H7 (cell line): ENCODE measurements at regions not wholly inside any gene's neighbourhood (a gene's known extent, or its start where the extent isn't known, plus 50 kb on each side); places are given as distances from the start of the nearest gene placed in this dataset.
"Not testable (repeated sequence)": the region's sequence is repeated elsewhere in the genome, so short reads cannot be mapped to it uniquely, and the experiment has no call there.

Experiments
- DNase-seq: peaks from one replicate; pipeline ENCODE4 v3.0.0; 2012
- H3K27me3 ChIP-seq: 2 replicates; pipeline ENCODE4 v1.6.0; 2011; ENCODE audit warnings: mild to moderate bottlenecking, low read length; ENCODE audit not compliant: control insufficient read depth, insufficient read depth
- H3K36me3 ChIP-seq: replicated peaks from 2 replicates; pipeline ENCODE4 v1.5.1; 2011; ENCODE audit warnings: low read length; ENCODE audit not compliant: control insufficient read depth, insufficient read depth
- H3K4me3 ChIP-seq: 2 replicates; pipeline ENCODE4 v1.5.1; 2011; ENCODE audit warnings: low read depth, mild to moderate bottlenecking, control low read depth, low read length, moderate library complexity; ENCODE audit not compliant: insufficient read depth

DNA sequence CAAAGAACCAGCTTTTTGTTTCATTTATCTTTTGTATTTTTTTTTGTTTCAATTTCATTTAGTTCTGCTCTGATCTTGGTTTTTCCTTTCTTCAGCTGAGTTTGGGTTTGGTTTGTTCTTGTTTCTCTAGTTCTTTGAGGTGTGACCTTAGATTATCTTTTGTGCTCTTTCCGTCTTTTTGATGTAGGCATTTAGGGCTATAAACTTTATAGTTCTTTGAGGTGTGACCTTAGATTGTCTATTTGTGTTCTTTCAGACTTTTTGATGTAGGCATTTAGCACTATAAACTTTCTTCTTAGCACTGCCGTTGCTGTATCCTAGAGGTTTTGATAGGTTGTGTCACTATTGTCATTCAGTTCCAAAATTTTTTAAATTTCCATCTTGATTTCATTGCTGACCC, 224.3 kb upstream of the COBL start:
- not testable (repeated sequence) for DNase-seq, H3K4me3 ChIP-seq, H3K27me3 ChIP-seq, H3K36me3 ChIP-seq

DNA sequence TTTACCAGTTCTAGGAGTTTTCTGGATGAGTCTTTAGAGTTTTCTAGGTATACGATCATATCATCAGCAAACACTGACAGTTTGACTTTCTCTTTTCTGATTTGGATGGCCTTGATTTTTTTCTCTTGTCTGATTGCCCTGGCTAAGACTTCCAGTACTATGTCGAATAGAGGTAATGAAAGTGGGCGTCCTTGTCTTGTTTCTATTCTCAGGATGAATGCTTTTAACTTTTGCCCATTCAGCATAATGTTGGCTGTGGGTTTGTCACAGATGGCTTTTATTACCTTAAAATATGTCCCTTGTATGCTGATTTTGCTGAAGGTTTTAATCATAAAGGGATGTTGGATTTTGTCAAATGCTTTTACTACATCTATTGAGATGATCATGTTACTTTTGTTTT, 223.2 kb upstream of the COBL start:
- DNase-seq = no peak
- Histone ChIP-seq H3K27me3 (no peaks in the 10 kb centered on the region), H3K36me3 (no peaks in the 10 kb centered on the region), H3K4me3 (no peak overlapping the region)

DNA sequence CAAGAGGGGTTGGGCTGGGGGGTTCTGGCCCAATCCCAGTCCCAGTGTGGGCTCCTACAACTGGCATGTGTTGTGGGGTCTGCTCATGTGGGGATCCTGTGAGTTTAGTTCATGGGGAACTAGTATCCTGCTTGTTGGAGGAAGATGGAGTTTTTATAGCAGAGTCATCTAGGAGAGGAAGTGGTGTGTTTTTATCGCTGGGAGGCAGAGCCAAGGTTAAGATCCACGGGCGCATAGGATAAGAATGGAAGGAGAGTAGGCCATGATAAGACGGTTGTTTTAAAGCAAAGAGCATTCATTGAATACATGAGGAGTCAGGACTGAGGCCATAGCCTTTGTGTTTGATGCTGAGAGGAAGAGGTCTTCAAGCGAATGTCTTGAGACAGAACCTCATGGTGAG, 211.6 kb upstream of the COBL start:
- Histone ChIP-seq H3K27me3 (no peaks in the 10 kb centered on the region), H3K4me3 (no peak overlapping the region), H3K36me3 (no peaks in the 10 kb centered on the region)
- DNase-seq = no peak

DNA sequence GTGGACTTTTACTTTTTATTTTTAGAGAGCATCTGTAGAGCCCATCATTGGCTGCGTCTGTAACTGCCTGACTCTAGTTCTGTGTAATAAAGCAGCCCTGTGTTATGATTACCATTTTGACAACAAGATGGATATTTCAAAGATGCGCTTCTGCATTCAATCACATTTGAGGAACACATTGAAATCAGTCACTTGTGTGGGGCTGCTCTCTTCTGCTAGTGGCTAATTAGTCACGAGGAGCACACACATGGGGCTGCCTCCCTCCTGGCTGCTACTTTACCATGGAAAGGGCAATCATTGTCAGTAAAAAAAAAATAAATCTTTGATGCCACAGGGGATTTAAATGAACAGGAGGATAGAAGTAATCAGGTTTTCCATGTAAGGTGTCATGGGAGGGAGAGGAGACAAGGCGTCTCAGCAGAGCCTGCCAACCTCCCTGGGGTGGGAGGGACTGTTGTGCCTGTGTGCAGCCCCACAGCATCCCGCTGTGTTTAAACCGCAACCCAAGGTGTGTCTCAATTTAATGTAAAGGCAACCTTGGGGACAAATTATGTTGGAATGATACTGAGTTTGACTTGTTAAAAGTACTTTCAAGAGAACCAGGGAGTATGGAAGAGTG, 205.2 kb upstream of the COBL start:
- no peak for DNase-seq
- Histone ChIP-seq H3K36me3 (no peaks in the 10 kb centered on the region), H3K4me3 (no peak overlapping the region), H3K27me3 (no peaks in the 10 kb centered on the region)

DNA sequence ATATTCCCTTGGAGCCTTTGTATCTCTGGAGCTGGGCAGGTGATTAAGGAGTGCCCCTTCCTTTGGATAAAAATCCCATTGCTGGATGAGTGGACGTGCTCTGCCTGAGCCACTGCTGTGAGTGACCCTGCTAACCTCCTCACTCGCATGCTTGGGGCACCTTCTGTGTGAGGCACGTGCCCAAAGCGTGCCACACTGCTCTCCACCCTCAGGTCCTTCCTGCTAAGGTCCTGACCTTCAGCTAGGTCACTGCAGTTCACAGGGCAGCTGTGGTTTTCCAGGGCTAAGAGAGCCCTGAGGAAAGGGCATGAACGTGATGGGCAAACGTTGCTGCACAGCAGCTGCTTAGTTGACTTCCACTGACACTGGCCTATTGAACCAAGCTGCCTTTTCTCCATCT, 204.4 kb upstream of the COBL start:
- Histone ChIP-seq H3K27me3 (no peaks in the 10 kb centered on the region), H3K4me3 (no peak overlapping the region), H3K36me3 (no peaks in the 10 kb centered on the region)
- DNase-seq = no peak

DNA sequence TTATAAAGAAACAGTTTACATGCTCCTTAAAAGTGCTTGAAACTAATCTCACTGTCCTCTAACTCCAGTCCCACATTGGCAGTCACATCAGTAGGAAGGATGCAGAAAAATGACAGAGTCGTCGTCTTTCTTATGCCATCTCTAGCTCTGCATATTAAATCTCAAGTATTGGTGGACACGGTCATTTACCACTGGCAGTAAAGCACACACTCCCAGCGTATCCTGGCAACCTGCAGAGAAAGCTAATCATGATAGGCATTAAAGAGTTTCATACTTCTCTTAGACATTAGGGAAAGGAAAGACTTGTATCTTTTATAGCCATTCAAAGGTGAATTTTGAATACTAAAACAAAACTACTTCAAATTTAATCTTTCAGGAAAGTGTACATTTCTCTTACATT, 202.0 kb upstream of the COBL start:
- Histone ChIP-seq H3K36me3 (no peaks in the 10 kb centered on the region), H3K27me3 (no peaks in the 10 kb centered on the region), H3K4me3 (no peak overlapping the region)
- DNase-seq = no peak

DNA sequence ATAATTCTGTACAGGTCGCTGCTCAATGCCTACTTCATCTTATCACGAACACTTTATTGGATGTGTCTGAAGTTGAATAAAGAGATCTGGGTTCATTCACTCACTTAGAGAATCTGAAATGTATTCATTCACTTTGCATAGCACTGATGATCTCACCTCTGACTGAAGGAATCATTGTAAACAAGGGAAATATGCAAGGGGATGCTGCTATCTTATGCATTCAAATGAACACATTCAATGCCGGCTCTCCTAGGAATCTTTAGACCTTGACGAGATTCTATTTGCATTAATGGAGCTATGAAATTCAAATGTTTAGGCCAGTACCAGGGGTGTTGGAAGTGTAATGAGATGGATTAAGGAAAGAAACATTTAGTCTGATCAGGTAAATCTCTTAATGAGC, 200.6 kb upstream of the COBL start:
- no peaks in the 10 kb centered on the region for H3K36me3 ChIP-seq
- H3K4me3 ChIP-seq = no peak overlapping the region
- no peaks in the 10 kb centered on the region for H3K27me3 ChIP-seq
- DNase-seq = no peak

DNA sequence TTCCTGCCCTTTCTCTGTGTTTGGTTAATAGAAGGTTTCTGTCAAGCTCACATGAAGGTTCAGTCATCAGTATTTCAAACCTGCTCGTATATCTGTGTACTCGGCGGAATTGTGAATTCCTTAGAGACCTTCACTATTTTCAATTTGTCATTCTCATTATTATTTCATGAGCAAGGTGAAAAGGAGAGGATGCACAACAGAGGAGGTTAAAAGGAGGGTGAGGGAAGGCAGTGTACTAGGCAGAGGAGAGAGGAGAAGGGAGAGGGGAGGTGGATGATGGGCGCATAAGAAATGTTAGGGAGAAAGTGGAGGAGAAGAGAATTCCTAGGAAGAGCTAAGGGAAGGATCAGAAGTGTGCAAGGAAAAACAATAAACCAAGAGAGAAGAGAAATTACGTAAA, 185.0 kb upstream of the COBL start:
- Histone ChIP-seq H3K27me3 (no peaks in the 10 kb centered on the region), H3K36me3 (no peaks in the 10 kb centered on the region), H3K4me3 (no peak overlapping the region)
- DNase-seq = no peak

DNA sequence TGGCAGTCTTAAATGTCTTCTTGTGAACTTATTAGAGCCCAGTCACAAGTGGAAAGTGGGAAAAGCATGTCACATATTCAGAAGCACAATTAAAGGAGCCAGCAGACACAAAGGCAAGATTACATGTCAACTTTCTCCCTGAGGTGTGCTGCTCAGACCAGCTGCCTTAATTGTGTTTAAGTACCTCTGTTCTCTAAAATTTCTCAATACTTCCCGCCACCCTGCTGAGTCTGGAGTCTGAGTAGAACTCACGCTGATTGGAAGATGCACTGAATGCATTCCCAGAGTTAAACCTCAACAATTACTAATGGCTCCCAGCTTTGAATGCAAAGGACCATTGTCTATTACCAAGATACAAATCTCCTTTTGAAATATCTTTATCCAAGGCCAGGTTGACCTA, 166.4 kb upstream of the COBL start:
- no peak for DNase-seq
- Histone ChIP-seq H3K36me3 (no peaks in the 10 kb centered on the region), H3K4me3 (no peak overlapping the region), H3K27me3 (no peaks in the 10 kb centered on the region; the same call in 1 of the 2 replicates)

DNA sequence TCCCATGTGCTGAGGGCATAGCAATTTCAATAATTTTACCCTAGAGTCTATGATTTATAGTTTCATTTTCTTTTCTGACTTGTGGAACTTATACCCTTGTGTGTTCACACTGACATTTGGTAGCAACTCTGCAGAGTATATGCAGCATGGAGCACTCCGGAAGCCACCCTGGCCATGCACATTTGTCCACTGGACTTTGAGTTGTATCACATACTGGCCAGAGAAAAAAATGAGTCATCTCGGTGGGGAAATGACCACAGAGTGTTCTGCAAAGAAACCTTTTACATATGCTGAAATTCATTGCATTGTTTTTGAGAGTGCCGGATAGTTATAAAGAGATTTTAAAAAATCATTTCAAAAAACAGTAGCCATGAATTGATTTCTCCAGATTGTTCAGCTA, 164.8 kb upstream of the COBL start:
- H3K27me3 ChIP-seq = no peaks in the 10 kb centered on the region
- H3K4me3 ChIP-seq = no peak overlapping the region
- H3K36me3 ChIP-seq = no peaks in the 10 kb centered on the region
- no peak for DNase-seq

DNA sequence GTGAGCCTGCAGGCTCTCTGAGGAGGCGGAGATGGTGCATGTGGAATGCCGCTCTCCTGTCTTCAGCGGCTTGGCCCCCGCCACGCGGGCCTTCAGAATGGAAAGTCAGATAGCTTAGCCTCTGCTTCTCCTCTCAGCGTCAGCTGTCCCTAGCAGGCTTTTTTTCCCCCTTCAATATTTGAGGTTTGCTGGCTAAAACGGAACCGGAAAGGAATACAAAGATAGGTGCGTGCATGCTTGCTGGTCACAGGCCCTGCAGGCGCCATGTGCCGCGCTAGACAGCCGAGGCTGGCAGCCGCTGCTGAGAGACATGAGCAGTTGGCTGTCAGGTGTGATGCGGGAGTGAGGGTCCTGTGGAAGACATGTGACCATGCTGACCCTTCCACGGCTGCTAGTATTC, 161.2 kb upstream of the COBL start:
- no peaks in the 10 kb centered on the region for H3K36me3 ChIP-seq
- H3K4me3 ChIP-seq = no peak overlapping the region
- no peaks in the 10 kb centered on the region for H3K27me3 ChIP-seq
- no peak for DNase-seq

DNA sequence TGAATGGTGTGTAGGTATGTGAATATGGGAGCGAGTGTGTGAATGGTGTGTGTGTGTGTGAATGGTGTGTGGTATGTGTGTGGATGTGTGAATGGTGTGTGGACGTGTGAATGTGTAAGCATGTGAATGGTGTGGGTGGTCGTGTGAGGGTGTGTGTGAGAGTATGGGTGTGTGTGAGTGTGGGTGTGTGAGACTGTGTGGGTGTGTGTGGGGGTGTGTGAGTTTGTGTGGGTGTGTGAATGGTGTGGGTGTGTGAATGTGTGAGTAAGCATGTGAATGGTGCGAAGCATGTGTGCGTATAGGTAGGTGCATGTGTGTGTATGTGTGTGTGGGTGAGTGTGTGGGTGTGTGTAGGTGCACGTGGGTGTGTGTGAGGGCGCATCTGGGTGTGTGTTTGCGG, 160.7 kb upstream of the COBL start:
- no peaks in the 10 kb centered on the region for H3K36me3 ChIP-seq
- no peaks in the 10 kb centered on the region for H3K27me3 ChIP-seq
- no peak for DNase-seq

DNA sequence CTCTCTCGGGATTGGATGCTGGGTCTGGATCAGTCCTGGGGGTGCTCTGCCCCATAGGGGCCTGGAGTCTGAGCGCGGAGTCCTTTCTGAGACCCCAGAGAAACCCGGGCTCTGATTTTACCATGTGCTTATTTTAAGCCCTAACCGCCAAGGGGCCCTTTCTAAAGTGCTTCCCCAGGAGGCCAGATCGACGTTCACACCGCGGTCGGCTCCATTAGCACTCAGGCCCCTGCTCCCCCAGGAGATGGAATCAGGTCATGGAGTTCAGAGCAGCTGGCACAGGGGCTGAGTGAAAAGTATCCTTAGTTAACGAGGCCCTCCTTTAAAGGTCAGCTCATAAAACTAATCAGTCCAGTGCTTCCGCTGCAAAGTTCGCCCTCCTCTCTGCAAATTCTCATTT, 159.4 kb upstream of the COBL start:
- peaks cover 7% of the 10 kb centered on the region; the same call in 1 of the 2 replicates for H3K27me3 ChIP-seq

More for the DNA sequence above, 160.7 kb upstream of the COBL start:
- H3K4me3 ChIP-seq = no peak overlapping the region

DNA sequence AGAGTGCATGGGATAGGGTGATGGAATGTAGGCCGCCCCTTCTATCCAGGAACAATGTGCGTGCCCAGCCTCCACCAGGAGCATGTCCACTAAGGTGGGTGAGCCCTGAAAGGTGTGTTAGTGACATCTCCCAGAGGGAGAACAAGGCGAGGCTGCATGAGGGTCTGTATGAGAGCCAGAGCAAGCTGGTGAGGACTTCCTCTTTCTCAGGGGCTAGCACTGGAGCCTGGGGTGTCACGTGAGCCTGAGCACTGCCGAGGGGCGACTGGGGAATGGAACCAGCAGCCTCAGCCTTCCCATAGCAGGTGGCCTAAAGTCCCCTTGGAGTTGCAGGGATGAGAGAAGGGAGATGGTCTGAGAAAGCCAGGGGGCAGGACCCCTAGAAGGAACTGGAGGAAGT, 156.3 kb upstream of the COBL start:
- Histone ChIP-seq H3K36me3 (no peaks in the 10 kb centered on the region), H3K27me3 (peaks cover 7% of the 10 kb centered on the region; the same call in 1 of the 2 replicates), H3K4me3 (no peak overlapping the region)
- no peak for DNase-seq

More for the DNA sequence above, 159.4 kb upstream of the COBL start:
- DNase-seq = no peak
- Histone ChIP-seq H3K36me3 (no peaks in the 10 kb centered on the region), H3K4me3 (no peak overlapping the region)

DNA sequence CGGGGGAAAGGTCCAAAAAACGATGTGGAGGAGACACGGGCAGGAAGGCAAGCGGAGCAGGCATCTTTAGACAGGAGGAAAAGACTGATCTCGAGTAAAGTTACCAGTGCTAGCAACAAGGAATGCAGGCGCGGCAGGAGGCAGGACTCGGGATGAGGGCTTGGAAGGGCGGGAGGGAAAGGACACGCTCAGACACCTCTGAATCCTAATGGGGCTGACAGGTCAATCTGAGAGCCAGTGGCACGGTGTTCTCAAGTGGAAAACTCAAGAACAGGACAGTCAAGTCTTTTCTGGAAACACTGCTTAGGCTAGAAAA, 155.3 kb upstream of the COBL start:
- peak; percentile 69 for DNase-seq
- H3K27me3 ChIP-seq = peaks cover 7% of the 10 kb centered on the region; the same call in 1 of the 2 replicates
- H3K36me3 ChIP-seq = no peaks in the 10 kb centered on the region
- H3K4me3 ChIP-seq = no peak overlapping the region; the same call in 1 of the 2 replicates
